ENCODE measurements at regions not wholly inside any gene's neighbourhood (a gene's known extent, or its start where the extent isn't known, plus 50 kb on each side); places are given as distances from the start of the nearest gene placed in this dataset.

DNA sequence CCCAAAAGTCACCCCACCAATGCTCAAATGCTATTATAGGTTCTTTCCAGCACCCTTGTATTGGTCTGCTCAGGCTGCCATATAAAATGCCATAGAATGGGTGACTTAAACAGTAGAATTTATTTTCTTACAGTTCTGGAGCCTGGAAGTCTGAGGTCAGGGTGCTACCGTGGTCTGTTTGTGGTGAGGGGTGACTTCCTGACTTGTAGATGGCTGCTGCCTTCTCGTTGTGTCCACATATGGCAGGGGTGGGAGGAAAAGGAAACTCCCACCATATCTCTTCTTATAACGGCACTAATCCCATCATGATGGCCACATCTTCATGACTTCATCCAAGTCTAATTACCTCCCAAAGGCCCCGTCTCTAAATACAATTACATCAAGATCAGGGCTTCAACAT is 257.8 kb upstream of the TARS1 start:
- no peak for TF ChIP-seq EZH2phosphoT487 (IDR thresholded peaks at IDR 0.05; ENCODE audit: insufficient read depth, low read depth)
- TF ChIP-seq EZH2 (IDR thresholded peaks at IDR 0.05; ENCODE audit: insufficient read depth, poor library complexity, severe bottlenecking), result no peak
